CD14-positive monocyte (primary cell): ENCODE measurements at regions not wholly inside any gene's neighbourhood (a gene's known extent, or its start where the extent isn't known, plus 50 kb on each side); places are given as distances from the start of the nearest gene placed in this dataset.

ENCODE experiments used
- DNase-seq, 3 donors: peaks; one replicate each; pipeline ENCODE4 v3.0.0-alpha.2; 2011 to 2022
- H2AFZ ChIP-seq: 2 replicates; pipeline ENCODE4 v1.6.0; 2012; ENCODE audit warnings: mild to moderate bottlenecking, low read depth, low read length, inconsistent platforms; ENCODE audit not compliant: insufficient read depth, poor library complexity, severe bottlenecking
- H3K27ac ChIP-seq, 2 donors: 1 replicate in 1 of 2; 2 replicates in 1 of 2; pipeline ENCODE4 v1.5.1; 2012 to 2013; ENCODE audit warnings: low read length in 2 of 2, control low read depth in 1 of 2, inconsistent platforms in 1 of 2, low read depth in 1 of 2, mild to moderate bottlenecking in 1 of 2
- H3K27me3 ChIP-seq, 2 donors: one replicate each; pipeline versions ENCODE4 v1.6.0 to v1.6.1; 2011 to 2013; ENCODE audit warnings: low read length in 2 of 2; ENCODE audit not compliant: control insufficient read depth in 2 of 2, insufficient read depth in 2 of 2
- H3K36me3 ChIP-seq, 2 donors: replicated peaks in 1 of 2; 1 replicate in 1 of 2; 2 replicates in 1 of 2; pipeline versions ENCODE4 v1.5.1 to v1.6.1; 2012 to 2013; ENCODE audit warnings: low read length in 2 of 2, control low read depth in 1 of 2, inconsistent platforms in 1 of 2, mild to moderate bottlenecking in 1 of 2; ENCODE audit not compliant: insufficient read depth in 2 of 2, control insufficient read depth in 1 of 2
- H3K4me1 ChIP-seq, 2 donors: 1 replicate in 1 of 2; 2 replicates in 1 of 2; pipeline versions ENCODE4 v1.5.1 to v1.6.1; 2012 to 2013; ENCODE audit warnings: low read length in 2 of 2, control low read depth in 1 of 2, inconsistent platforms in 1 of 2, mild to moderate bottlenecking in 1 of 2, moderate library complexity in 1 of 2; ENCODE audit not compliant: insufficient read depth in 2 of 2, control insufficient read depth in 1 of 2
- H3K4me2 ChIP-seq: replicated peaks from 2 replicates; pipeline ENCODE3; 2012; ENCODE audit warnings: low read length, moderate library complexity, mild to moderate bottlenecking; ENCODE audit not compliant: poor library complexity, severe bottlenecking; ENCODE audit errors: extremely low read depth
- H3K4me3 ChIP-seq, 3 experiments: fragments of 200-600 bp in 1 of 3; sonication (generic) in 1 of 3; replicated peaks in 1 of 3; 1 replicate in 2 of 3; 2 replicates in 1 of 3; pipeline ENCODE4 v1.5.1; 2011 to 2013; ENCODE audit warnings: low read length in 3 of 3, mild to moderate bottlenecking in 3 of 3, control low read depth in 2 of 3, low read depth in 2 of 3, inconsistent platforms in 1 of 3, moderate library complexity in 1 of 3
- H3K79me2 ChIP-seq: 2 replicates; pipeline ENCODE4 v1.6.0; 2012; ENCODE audit warnings: mild to moderate bottlenecking, control low read depth, inconsistent platforms, low read length, moderate library complexity; ENCODE audit not compliant: insufficient read depth
- H3K9ac ChIP-seq: 2 replicates; pipeline ENCODE4 v1.6.0; 2017; ENCODE audit warnings: low read length, mild to moderate bottlenecking; ENCODE audit not compliant: insufficient read depth, poor library complexity, severe bottlenecking
- H3K9me3 ChIP-seq, 2 donors: replicated peaks in 1 of 2; 1 replicate in 1 of 2; 2 replicates in 1 of 2; pipeline versions ENCODE4 v1.5.1 to v1.6.1; 2012 to 2013; ENCODE audit warnings: low read length in 2 of 2, control low read depth in 1 of 2; ENCODE audit not compliant: control insufficient read depth in 1 of 2, insufficient read depth in 1 of 2
- H4K20me1 ChIP-seq: 2 replicates; pipeline ENCODE4 v1.6.0; 2012; ENCODE audit warnings: mild to moderate bottlenecking, low read length, control low read depth, moderate library complexity; ENCODE audit not compliant: insufficient read depth
- H3K27ac Mint-ChIP-seq, 7 donors: one replicate each; pipeline ENCODE4 v1.8.0; 2020; ENCODE audit warnings: mild to moderate bottlenecking in 7 of 7, mixed read lengths in 7 of 7, moderate library complexity in 6 of 7, inconsistent platforms in 2 of 7
- H3K27me3 Mint-ChIP-seq, 3 donors: one replicate each; pipeline ENCODE4 v1.8.0; 2021 to 2022; ENCODE audit warnings: low read depth in 3 of 3, mild to moderate bottlenecking in 3 of 3, mixed read lengths in 3 of 3, moderate library complexity in 3 of 3, inconsistent platforms in 1 of 3
- H3K36me3 Mint-ChIP-seq, 2 donors: one replicate each; pipeline ENCODE4 v1.8.0; 2020; ENCODE audit warnings: mixed read lengths in 2 of 2, inconsistent platforms in 1 of 2, mild to moderate bottlenecking in 1 of 2
- H3K4me1 Mint-ChIP-seq: one replicate; pipeline ENCODE4 v1.8.0; 2020; ENCODE audit warnings: mild to moderate bottlenecking, mixed read lengths
- H3K4me3 Mint-ChIP-seq, 2 donors: one replicate each; pipeline ENCODE4 v1.8.0; 2020; ENCODE audit warnings: mild to moderate bottlenecking in 2 of 2, mixed read lengths in 2 of 2, moderate library complexity in 1 of 2
- H3K9me3 Mint-ChIP-seq, 7 donors: one replicate each; pipeline ENCODE4 v1.8.0; 2020 to 2022; ENCODE audit warnings: mixed read lengths in 7 of 7, mild to moderate bottlenecking in 6 of 7, moderate library complexity in 6 of 7, inconsistent platforms in 2 of 7
- WGBS: methylation state at CpG from one replicate; pipeline ENCODE4 v1.1.5; 2013; ENCODE audit warnings: missing lambda C conversion rate; ENCODE audit not compliant: insufficient coverage; 5-methylcytosine and 5-hydroxymethylcytosine counted together
- intact Hi-C, 2 donors: fragments of 100-400 bp; cut with micrococcal nuclease; formaldehyde crosslinking; loops; one replicate each; pipeline versions ENCODE4 v1.15.0 to v1.15.1; 2023
- TF ChIP-seq, protein P1 (sequence below): fragments of 200-600 bp; IDR thresholded peaks from one replicate; pipeline ENCODE4 v1.8.0; 2022; ENCODE audit warnings: antibody characterized with exemption, mild to moderate bottlenecking

GRCh38 chr6:116986819-116987218, 109.8 kb downstream of the RFX6 start:
- H3K27me3 ChIP-seq = no peaks in the 10 kb centered on the region
- no peaks in the 10 kb centered on the region for H3K36me3 Mint-ChIP-seq
- no peak overlapping the region for H3K9ac ChIP-seq
- no peak overlapping the region for H3K27ac ChIP-seq
- no peak overlapping the region for H3K4me3 Mint-ChIP-seq
- peaks cover 0 to 2% (median 0%) of the 10 kb centered on the region in 3 donors for H3K27me3 Mint-ChIP-seq
- TF ChIP-seq, protein P1, sequence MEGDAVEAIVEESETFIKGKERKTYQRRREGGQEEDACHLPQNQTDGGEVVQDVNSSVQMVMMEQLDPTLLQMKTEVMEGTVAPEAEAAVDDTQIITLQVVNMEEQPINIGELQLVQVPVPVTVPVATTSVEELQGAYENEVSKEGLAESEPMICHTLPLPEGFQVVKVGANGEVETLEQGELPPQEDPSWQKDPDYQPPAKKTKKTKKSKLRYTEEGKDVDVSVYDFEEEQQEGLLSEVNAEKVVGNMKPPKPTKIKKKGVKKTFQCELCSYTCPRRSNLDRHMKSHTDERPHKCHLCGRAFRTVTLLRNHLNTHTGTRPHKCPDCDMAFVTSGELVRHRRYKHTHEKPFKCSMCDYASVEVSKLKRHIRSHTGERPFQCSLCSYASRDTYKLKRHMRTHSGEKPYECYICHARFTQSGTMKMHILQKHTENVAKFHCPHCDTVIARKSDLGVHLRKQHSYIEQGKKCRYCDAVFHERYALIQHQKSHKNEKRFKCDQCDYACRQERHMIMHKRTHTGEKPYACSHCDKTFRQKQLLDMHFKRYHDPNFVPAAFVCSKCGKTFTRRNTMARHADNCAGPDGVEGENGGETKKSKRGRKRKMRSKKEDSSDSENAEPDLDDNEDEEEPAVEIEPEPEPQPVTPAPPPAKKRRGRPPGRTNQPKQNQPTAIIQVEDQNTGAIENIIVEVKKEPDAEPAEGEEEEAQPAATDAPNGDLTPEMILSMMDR = no peak
- H3K27ac Mint-ChIP-seq = no peak overlapping the region
- H3K9me3 Mint-ChIP-seq = peaks cover 0 to 5% (median 2%) of the 10 kb centered on the region in 7 donors
- intact Hi-C loops = no loop called here
- H3K4me2 ChIP-seq = no peak overlapping the region
- 93% methylated on average over 2 of the region's 2 CpGs for WGBS
- no peak overlapping the region for H3K4me3 ChIP-seq
- H3K36me3 ChIP-seq = no peaks in the 10 kb centered on the region
- H3K4me1 ChIP-seq = no peaks in the 10 kb centered on the region
- H4K20me1 ChIP-seq = no peaks in the 10 kb centered on the region
- H3K79me2 ChIP-seq = no peaks in the 10 kb centered on the region
- no peak overlapping the region for H2AFZ ChIP-seq
- DNase-seq = no peak
- H3K9me3 ChIP-seq = no peaks in the 10 kb centered on the region
- H3K4me1 Mint-ChIP-seq = no peaks in the 10 kb centered on the region

GRCh38 chr6:116990679-116991078, 113.6 kb downstream of the RFX6 start:
- Histone ChIP-seq H3K79me2 (no peaks in the 10 kb centered on the region), H2AFZ (no peak overlapping the region), H3K27me3 (no peaks in the 10 kb centered on the region), H4K20me1 (no peaks in the 10 kb centered on the region), H3K4me2 (no peak overlapping the region), H3K4me1 (no peaks in the 10 kb centered on the region), H3K27ac (no peak overlapping the region), H3K9ac (no peak overlapping the region), H3K4me3 (no peak overlapping the region), H3K9me3 (no peaks in the 10 kb centered on the region), H3K36me3 (no peaks in the 10 kb centered on the region)
- WGBS = no CpG with 5 or more reads among the region's 1 CpG
- H3K27me3 Mint-ChIP-seq = peaks cover 0 to 4% (median 2%) of the 10 kb centered on the region in 3 donors
- H3K27ac Mint-ChIP-seq = no peak overlapping the region
- no peak overlapping the region for H3K4me3 Mint-ChIP-seq
- H3K36me3 Mint-ChIP-seq = no peaks in the 10 kb centered on the region
- intact Hi-C loops = no loop called here
- no peaks in the 10 kb centered on the region for H3K9me3 Mint-ChIP-seq
- TF ChIP-seq, protein P1 = no peak
- H3K4me1 Mint-ChIP-seq = no peaks in the 10 kb centered on the region
- no peak for DNase-seq
